HUES48 (cell line): ENCODE measurements at regions not wholly inside any gene's neighbourhood (a gene's known extent, or its start where the extent isn't known, plus 50 kb on each side); places are given as distances from the start of the nearest gene placed in this dataset.

Experiments used
- H3K27ac ChIP-seq: one replicate; pipeline ENCODE4 v1.7.0; 2013; ENCODE audit warnings: low read depth, low read length, inconsistent platforms
- H3K27me3 ChIP-seq: 2 replicates; pipeline ENCODE4 v1.6.1; 2013; ENCODE audit warnings: mild to moderate bottlenecking, low read length; ENCODE audit not compliant: control insufficient read depth, insufficient read depth
- H3K36me3 ChIP-seq: 2 replicates; pipeline ENCODE4 v1.6.1; 2013; ENCODE audit warnings: low read length; ENCODE audit not compliant: control insufficient read depth, insufficient read depth
- H3K4me1 ChIP-seq: 2 replicates; pipeline ENCODE4 v1.6.1; 2013; ENCODE audit warnings: mild to moderate bottlenecking, low read length; ENCODE audit not compliant: control insufficient read depth, insufficient read depth
- H3K4me3 ChIP-seq: 2 replicates; pipeline ENCODE4 v1.5.1; 2013; ENCODE audit warnings: mild to moderate bottlenecking, low read depth, low read length
- H3K9ac ChIP-seq: 2 replicates; pipeline ENCODE4 v1.6.1; 2013; ENCODE audit warnings: mild to moderate bottlenecking, low read depth, low read length, moderate library complexity
- H3K9me3 ChIP-seq: 2 replicates; pipeline ENCODE4 v1.6.1; 2013; ENCODE audit warnings: low read length; ENCODE audit not compliant: control insufficient read depth, insufficient read depth

GRCh38 chr13:104594806-104595205 is 1528.6 kb upstream of the SLC10A2 start:
- Histone ChIP-seq H3K36me3 (no peaks in the 10 kb centered on the region), H3K27me3 (no peaks in the 10 kb centered on the region), H3K9ac (no peak overlapping the region), H3K9me3 (no peaks in the 10 kb centered on the region), H3K27ac (no peak overlapping the region), H3K4me1 (no peaks in the 10 kb centered on the region), H3K4me3 (no peak overlapping the region)

DNA sequence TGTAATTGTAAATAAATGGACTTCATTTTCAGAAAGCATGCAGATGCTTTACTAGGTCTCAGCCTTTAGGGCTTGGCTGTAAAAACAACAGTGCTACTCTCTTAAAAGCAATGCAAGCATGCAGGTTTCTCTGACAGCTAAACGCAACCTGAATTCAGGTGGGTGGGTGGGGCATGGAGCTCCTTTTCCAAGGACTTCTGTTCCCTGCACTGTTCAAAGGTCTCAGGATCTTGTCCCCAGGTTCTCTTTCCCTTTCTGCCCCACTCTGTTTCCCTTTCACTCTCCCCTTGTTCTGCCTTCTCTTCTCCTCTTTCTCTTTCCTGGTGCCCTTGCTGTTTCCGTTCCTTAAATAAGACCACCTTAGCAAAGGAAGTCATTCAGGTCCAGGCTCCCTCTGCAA is 1527.5 kb upstream of the SLC10A2 start:
- Histone ChIP-seq H3K4me3 (no peak overlapping the region), H3K9ac (no peak overlapping the region), H3K27ac (no peak overlapping the region), H3K9me3 (no peaks in the 10 kb centered on the region), H3K4me1 (no peaks in the 10 kb centered on the region), H3K36me3 (no peaks in the 10 kb centered on the region), H3K27me3 (no peaks in the 10 kb centered on the region)

DNA sequence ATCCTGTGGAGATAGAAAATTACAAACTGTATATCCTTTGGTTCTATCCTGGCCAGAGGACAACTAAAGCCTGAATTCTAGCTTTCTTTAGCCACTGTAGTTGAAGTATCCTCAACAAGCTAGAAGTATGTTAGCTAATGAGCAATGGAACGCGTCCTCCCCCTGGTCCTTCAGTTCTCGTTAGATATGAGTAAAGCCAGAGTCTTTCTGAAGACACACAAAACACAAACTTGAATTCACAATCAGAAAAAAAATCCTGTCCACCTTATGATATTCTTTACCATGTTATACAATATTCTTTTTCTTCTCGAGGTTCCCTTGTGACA is 1527.0 kb upstream of the SLC10A2 start:
- H3K27me3 ChIP-seq = no peaks in the 10 kb centered on the region
- H3K36me3 ChIP-seq = no peaks in the 10 kb centered on the region
- H3K4me1 ChIP-seq = no peaks in the 10 kb centered on the region
- no peaks in the 10 kb centered on the region for H3K9me3 ChIP-seq
- no peak overlapping the region for H3K9ac ChIP-seq
- no peak overlapping the region for H3K4me3 ChIP-seq
- H3K27ac ChIP-seq = no peak overlapping the region

DNA sequence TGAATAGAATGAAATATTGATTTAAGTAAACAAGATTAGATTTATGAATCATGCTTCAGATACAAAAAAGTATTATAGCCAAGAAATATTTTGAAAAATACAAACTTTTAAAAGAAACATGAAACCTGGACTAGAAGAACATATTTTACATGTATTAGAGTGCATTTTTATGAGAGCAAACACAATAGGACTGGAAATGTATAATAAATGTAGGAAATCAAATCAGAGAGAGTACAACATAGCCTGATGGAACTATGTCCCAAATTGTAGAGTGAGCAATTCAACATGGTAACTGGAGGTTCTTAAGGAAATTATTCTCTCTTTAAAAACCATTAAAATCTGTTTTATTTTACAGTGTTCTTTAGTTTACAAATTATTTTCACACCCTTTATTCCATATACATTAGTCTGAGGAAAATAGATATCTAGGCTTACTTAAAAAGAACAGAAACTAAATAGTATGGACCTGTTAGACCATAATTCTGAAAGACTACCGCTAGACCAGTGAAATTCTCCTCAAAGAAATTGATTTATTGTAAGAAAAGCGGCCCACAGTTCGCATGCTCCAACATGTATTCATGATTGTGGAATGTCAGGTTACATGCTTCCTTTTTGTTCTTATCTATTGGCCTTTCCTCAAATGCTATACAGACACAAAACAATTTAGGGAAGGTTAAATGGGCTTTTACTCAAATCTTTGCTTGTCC is 1526.5 kb upstream of the SLC10A2 start:
- no peaks in the 10 kb centered on the region for H3K36me3 ChIP-seq
- no peaks in the 10 kb centered on the region for H3K4me1 ChIP-seq
- no peak overlapping the region for H3K27ac ChIP-seq
- H3K9ac ChIP-seq = no peak overlapping the region
- H3K4me3 ChIP-seq = no peak overlapping the region
- H3K9me3 ChIP-seq = no peaks in the 10 kb centered on the region
- no peaks in the 10 kb centered on the region for H3K27me3 ChIP-seq

GRCh38 chr13:104592127-104592526 is 1525.9 kb upstream of the SLC10A2 start:
- H3K9me3 ChIP-seq = no peaks in the 10 kb centered on the region
- H3K27me3 ChIP-seq = no peaks in the 10 kb centered on the region
- H3K4me1 ChIP-seq = no peaks in the 10 kb centered on the region
- H3K4me3 ChIP-seq = no peak overlapping the region
- no peak overlapping the region for H3K27ac ChIP-seq
- H3K9ac ChIP-seq = no peak overlapping the region
- H3K36me3 ChIP-seq = no peaks in the 10 kb centered on the region

GRCh38 chr13:104586051-104586746 is 1520.0 kb upstream of the SLC10A2 start:
- Histone ChIP-seq H3K27ac (no peak overlapping the region), H3K9ac (no peak overlapping the region), H3K4me1 (peaks cover 7% of the 10 kb centered on the region), H3K9me3 (no peaks in the 10 kb centered on the region), H3K27me3 (no peaks in the 10 kb centered on the region), H3K4me3 (no peak overlapping the region), H3K36me3 (no peaks in the 10 kb centered on the region)

- Histone ChIP-seq H3K27me3 (no peaks in the 10 kb centered on the region), H3K4me3 (no peak overlapping the region), H3K9ac (no peak overlapping the region), H3K36me3 (no peaks in the 10 kb centered on the region), H3K9me3 (no peaks in the 10 kb centered on the region), H3K27ac (no peak overlapping the region), H3K4me1 (peaks cover 7% of the 10 kb centered on the region)
Measured at GRCh38 chr13:104584481-104584880, 1518.3 kb upstream of the SLC10A2 start.

DNA sequence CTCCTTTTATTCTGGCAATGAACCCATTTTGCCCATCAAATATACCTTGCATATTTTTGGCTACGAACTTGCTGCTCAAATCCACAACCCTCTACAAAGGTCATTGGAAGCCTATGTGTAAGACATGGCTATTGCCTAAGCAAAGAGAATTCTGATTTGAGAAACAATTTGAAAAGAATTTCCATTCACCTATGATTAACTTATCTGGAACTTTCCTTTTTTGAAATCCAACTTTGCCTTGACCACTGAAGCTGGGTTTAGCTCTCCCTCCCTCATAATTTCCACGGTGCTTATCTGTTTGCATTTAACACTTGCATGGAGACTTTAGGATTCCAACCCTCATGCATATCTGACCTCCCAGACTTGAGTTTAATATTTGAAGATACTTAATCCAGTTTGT is 1514.7 kb upstream of the SLC10A2 start:
- no peak overlapping the region for H3K4me3 ChIP-seq
- H3K9me3 ChIP-seq = no peaks in the 10 kb centered on the region
- no peak overlapping the region for H3K9ac ChIP-seq
- no peaks in the 10 kb centered on the region for H3K27me3 ChIP-seq
- no peak overlapping the region for H3K27ac ChIP-seq
- H3K36me3 ChIP-seq = no peaks in the 10 kb centered on the region
- peaks cover 2% of the 10 kb centered on the region; the same call in 1 of the 2 replicates for H3K4me1 ChIP-seq

DNA sequence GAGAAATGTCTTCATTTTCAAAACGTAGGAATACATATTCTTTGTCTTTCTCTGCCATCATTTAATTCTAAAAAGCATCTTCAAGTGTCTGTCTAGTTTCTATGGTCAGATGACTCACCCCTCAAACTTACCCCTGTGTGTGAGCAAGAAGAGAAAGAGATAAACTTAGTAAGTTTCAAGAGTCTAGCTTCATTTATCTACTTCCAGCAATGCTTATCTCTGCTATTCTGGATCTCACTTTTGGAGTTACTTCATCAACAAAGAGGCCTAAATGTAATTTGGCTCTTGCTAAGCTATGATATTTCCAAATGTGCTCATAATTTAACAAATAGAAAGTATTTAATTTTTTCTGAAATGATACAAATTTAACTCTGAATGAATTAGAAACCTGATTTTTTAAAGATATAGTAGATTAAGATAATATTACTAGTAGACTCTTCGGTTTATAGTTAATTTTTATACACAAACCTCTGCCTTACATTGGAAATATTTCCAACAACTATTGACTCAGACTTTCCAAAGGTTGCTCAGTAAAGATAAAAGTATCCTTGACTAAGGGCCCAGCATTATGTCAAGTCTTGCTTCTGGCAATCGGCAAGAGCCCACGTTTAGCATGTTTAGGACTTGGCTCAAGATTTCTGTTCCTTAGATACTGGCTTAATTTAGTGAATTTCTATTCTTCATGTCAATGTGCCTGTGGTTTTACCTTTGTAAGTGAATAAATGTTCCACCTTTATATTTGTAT is 1511.0 kb upstream of the SLC10A2 start:
- Histone ChIP-seq H3K4me1 (no peaks in the 10 kb centered on the region), H3K36me3 (no peaks in the 10 kb centered on the region), H3K9ac (no peak overlapping the region), H3K9me3 (no peaks in the 10 kb centered on the region), H3K27me3 (no peaks in the 10 kb centered on the region), H3K4me3 (no peak overlapping the region), H3K27ac (no peak overlapping the region)

DNA sequence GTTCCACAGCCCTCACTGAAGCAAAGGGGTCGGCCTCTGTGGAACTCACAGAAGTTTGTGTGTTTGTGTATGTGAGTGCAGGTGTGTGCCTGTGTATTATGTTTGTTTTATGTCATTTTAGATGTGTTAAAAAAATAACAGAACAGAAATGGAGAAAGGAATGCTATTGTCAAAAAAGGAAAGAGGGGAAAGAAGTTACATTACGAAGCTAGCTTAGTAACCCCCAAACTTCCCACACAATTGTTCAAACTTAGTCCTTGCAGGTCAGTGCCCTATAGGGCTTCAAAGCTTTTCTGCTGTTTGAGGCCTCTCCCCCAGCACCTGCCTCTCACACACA is 1505.6 kb upstream of the SLC10A2 start:
- H3K36me3 ChIP-seq = no peaks in the 10 kb centered on the region
- no peak overlapping the region for H3K4me3 ChIP-seq
- H3K27me3 ChIP-seq = no peaks in the 10 kb centered on the region
- peaks cover 6% of the 10 kb centered on the region; the same call in 1 of the 2 replicates for H3K4me1 ChIP-seq
- H3K9ac ChIP-seq = no peak overlapping the region
- no peak overlapping the region for H3K27ac ChIP-seq
- no peaks in the 10 kb centered on the region for H3K9me3 ChIP-seq
